B cell (primary cell): ENCODE measurements at regions not wholly inside any gene's neighbourhood (a gene's known extent, or its start where the extent isn't known, plus 50 kb on each side); places are given as distances from the start of the nearest gene placed in this dataset.

ENCODE experiments used
- ATAC-seq: fragments of 200-7000 bp; cut with Tn5 transposase; one replicate; pipeline ENCODE4 v1.10.0; 2021; ENCODE audit warnings: low read depth, mild to moderate bottlenecking, moderate number of reproducible peaks, moderate library complexity
- CTCF ChIA-PET: fragments of 350-600 bp; sonication (Branson Sonifier 250); formaldehyde crosslinking; loops from one replicate; lab custom pipeline; 2021; ENCODE audit warnings: antibody characterized with exemption, inconsistent platforms; lab: Charles Lee
- POLR2A ChIA-PET: fragments of 350-600 bp; sonication (Branson Sonifier 250); formaldehyde crosslinking; loops from one replicate; lab custom pipeline; 2021; ENCODE audit warnings: antibody characterized with exemption; lab: Charles Lee
- DNase-seq: peaks from one replicate; pipeline ENCODE4 v3.0.0; 2013
- H2AFZ ChIP-seq: 2 replicates; pipeline ENCODE4 v1.6.1; 2012; ENCODE audit warnings: mild to moderate bottlenecking, low read depth, low read length; ENCODE audit not compliant: insufficient read depth, poor library complexity, severe bottlenecking
- H3K27ac ChIP-seq, 2 donors: 1 replicate in 1 of 2; 2 replicates in 1 of 2; pipeline ENCODE4 v1.5.1; 2012 to 2013; ENCODE audit warnings: low read length in 2 of 2, mild to moderate bottlenecking in 2 of 2, moderate library complexity in 1 of 2
- H3K27me3 ChIP-seq, 4 experiments: fragments of 200-600 bp in 1 of 4; sonication (generic) in 1 of 4; replicated peaks in 1 of 4; 1 replicate in 2 of 4; 2 replicates in 2 of 4; pipeline versions ENCODE4 v1.6.1 to v1.7.0; 2013 to 2016; ENCODE audit warnings: low read length in 3 of 4, mild to moderate bottlenecking in 2 of 4, mixed read lengths in 1 of 4, moderate library complexity in 1 of 4; ENCODE audit not compliant: insufficient read depth in 4 of 4, control insufficient read depth in 3 of 4; ENCODE audit errors: control extremely low read depth in 1 of 4
- H3K36me3 ChIP-seq, 2 experiments: replicated peaks in 1 of 2; 1 replicate in 1 of 2; 2 replicates in 1 of 2; pipeline versions ENCODE4 v1.6.1 to v1.7.1; 2013; ENCODE audit warnings: low read length in 1 of 2; ENCODE audit not compliant: insufficient read depth in 2 of 2, control insufficient read depth in 1 of 2; ENCODE audit errors: control extremely low read depth in 1 of 2, extremely low read depth in 1 of 2
- H3K4me1 ChIP-seq, 2 donors: fragments of 200-600 bp in 1 of 2; sonication (generic) in 1 of 2; 1 replicate in 1 of 2; 2 replicates in 1 of 2; pipeline versions ENCODE4 v1.5.1 to v1.6.1; 2013 to 2017; ENCODE audit warnings: low read length in 2 of 2; ENCODE audit not compliant: control insufficient read depth in 2 of 2, insufficient read depth in 2 of 2
- H3K4me2 ChIP-seq: replicated peaks from 2 replicates; pipeline ENCODE3; 2012; ENCODE audit warnings: mild to moderate bottlenecking, low read depth, low read length; ENCODE audit not compliant: poor library complexity, severe bottlenecking
- H3K4me3 ChIP-seq, 5 experiments: fragments of 200-600 bp in 1 of 5; sonication (generic) in 1 of 5; 1 replicate in 3 of 5; 2 replicates in 2 of 5; pipeline versions ENCODE4 v1.5.1 to v1.7.0; 2011 to 2016; ENCODE audit warnings: low read length in 4 of 5, mild to moderate bottlenecking in 4 of 5, low read depth in 2 of 5, control low read depth in 1 of 5, moderate library complexity in 1 of 5; ENCODE audit not compliant: insufficient read depth in 1 of 5; ENCODE audit errors: control extremely low read depth in 1 of 5, extremely low read depth in 1 of 5
- H3K79me2 ChIP-seq: fragments of 200-600 bp; sonication (generic); one replicate; pipeline ENCODE4 v1.6.0; 2016; ENCODE audit warnings: low read length; ENCODE audit not compliant: control insufficient read depth, insufficient read depth
- H3K9ac ChIP-seq: fragments of 200-600 bp; sonication (generic); 2 replicates; pipeline ENCODE4 v1.6.1; 2017; ENCODE audit warnings: mild to moderate bottlenecking, low read length, moderate library complexity
- H3K9me3 ChIP-seq, 3 donors: one replicate each; pipeline versions ENCODE4 v1.6.1 to v1.7.1; 2013; ENCODE audit warnings: low read length in 2 of 3; ENCODE audit not compliant: control insufficient read depth in 2 of 3, insufficient read depth in 1 of 3; ENCODE audit errors: control extremely low read depth in 1 of 3
- H4K20me1 ChIP-seq: 2 replicates; pipeline ENCODE4 v1.6.0; 2012; ENCODE audit warnings: mild to moderate bottlenecking, low read length; ENCODE audit not compliant: insufficient read depth, control insufficient read depth, poor library complexity, severe bottlenecking
- H3K27ac Mint-ChIP-seq: one replicate; pipeline ENCODE4 v1.8.0; 2021; ENCODE audit warnings: mixed read lengths
- H3K27me3 Mint-ChIP-seq: one replicate; pipeline ENCODE4 v1.8.0; 2021; ENCODE audit warnings: mixed read lengths
- H3K4me1 Mint-ChIP-seq: one replicate; pipeline ENCODE4 v1.8.0; 2021; ENCODE audit warnings: mixed read lengths
- H3K4me3 Mint-ChIP-seq: one replicate; pipeline ENCODE4 v1.8.0; 2021; ENCODE audit warnings: mixed read lengths
- H3K9me3 Mint-ChIP-seq: one replicate; pipeline ENCODE4 v1.8.0; 2022; ENCODE audit warnings: mixed read lengths; ENCODE audit not compliant: insufficient read depth
- EZH2 ChIP-seq: IDR thresholded peaks from 2 replicates; pipeline ENCODE4 v1.6.1; 2012; ENCODE audit warnings: borderline replicate concordance, low read depth, mild to moderate bottlenecking, moderate library complexity, low read length; ENCODE audit not compliant: insufficient read depth, poor library complexity, severe bottlenecking
- WGBS: methylation state at CpG from one replicate; pipeline ENCODE4 v1.1.5; 2013; ENCODE audit warnings: missing lambda C conversion rate; ENCODE audit not compliant: insufficient coverage; 5-methylcytosine and 5-hydroxymethylcytosine counted together
- intact Hi-C: fragments of 100-400 bp; cut with micrococcal nuclease; formaldehyde crosslinking; loops from one replicate; pipeline ENCODE4 v1.10.0; 2022
- TF ChIP-seq, protein P1 (sequence below): fragments of 200-600 bp; IDR thresholded peaks from one replicate; pipeline ENCODE4 v1.8.0; 2022; ENCODE audit warnings: antibody characterized with exemption, mild to moderate bottlenecking

DNA sequence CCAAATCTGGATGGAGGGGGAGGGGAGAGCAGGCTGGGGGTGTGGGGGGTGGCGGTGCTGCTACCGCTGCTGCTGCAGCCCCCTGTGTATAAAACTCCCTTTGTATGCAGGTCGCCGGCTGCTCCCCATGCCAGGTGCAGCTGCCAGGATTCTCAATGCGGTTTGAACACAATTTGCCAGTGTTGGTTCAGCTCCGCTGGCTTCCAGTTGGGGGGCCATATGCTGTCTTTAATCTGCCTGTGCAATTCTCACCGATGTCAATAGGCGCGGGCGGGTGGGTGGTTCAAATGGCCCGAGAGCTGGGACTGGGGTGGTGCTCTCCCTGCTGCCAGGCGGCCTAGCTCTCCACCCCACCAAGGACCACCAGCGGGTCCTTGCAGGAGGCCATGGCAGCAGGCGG, 257.6 kb downstream of the BCOR start:
- Histone ChIP-seq H2AFZ (no peak overlapping the region), H3K4me1 (no peaks in the 10 kb centered on the region), H3K79me2 (no peaks in the 10 kb centered on the region), H3K27me3 (peaks cover 0 to 9% (median 0%) of the 10 kb centered on the region in 4 experiments), H3K36me3 (no peaks in the 10 kb centered on the region), H3K27ac (no peak overlapping the region), H3K9ac (no peak overlapping the region), H3K4me3 (no peak overlapping the region), H3K9me3 (no peaks in the 10 kb centered on the region), H3K4me2 (no peak overlapping the region), H4K20me1 (no peaks in the 10 kb centered on the region)
- TF ChIP-seq EZH2: no peak
- TF ChIP-seq, protein P1, sequence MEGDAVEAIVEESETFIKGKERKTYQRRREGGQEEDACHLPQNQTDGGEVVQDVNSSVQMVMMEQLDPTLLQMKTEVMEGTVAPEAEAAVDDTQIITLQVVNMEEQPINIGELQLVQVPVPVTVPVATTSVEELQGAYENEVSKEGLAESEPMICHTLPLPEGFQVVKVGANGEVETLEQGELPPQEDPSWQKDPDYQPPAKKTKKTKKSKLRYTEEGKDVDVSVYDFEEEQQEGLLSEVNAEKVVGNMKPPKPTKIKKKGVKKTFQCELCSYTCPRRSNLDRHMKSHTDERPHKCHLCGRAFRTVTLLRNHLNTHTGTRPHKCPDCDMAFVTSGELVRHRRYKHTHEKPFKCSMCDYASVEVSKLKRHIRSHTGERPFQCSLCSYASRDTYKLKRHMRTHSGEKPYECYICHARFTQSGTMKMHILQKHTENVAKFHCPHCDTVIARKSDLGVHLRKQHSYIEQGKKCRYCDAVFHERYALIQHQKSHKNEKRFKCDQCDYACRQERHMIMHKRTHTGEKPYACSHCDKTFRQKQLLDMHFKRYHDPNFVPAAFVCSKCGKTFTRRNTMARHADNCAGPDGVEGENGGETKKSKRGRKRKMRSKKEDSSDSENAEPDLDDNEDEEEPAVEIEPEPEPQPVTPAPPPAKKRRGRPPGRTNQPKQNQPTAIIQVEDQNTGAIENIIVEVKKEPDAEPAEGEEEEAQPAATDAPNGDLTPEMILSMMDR: no peak
- ChIA-PET POLR2A (no interaction called here), CTCF (interaction anchor here (0.6 kb wide), 1 partner anchor 49 kb away, joined by 3 read pairs; no protein-coding TSS in a partner anchor)
- H3K4me3 Mint-ChIP-seq: no peak overlapping the region
- H3K9me3 Mint-ChIP-seq: no peaks in the 10 kb centered on the region
- H3K27ac Mint-ChIP-seq: no peak overlapping the region
- H3K4me1 Mint-ChIP-seq: no peaks in the 10 kb centered on the region
- intact Hi-C loops: no loop called here
- peaks cover 27% of the 10 kb centered on the region for H3K27me3 Mint-ChIP-seq
- WGBS: 100% methylated on average over 8 of the region's 14 CpGs
- ATAC-seq (no peak), DNase-seq (no peak)

- ChIA-PET POLR2A (no interaction called here), CTCF (no interaction called here)
- no peaks in the 10 kb centered on the region for H3K36me3 ChIP-seq
- intact Hi-C loops: no loop called here
- Mint-ChIP-seq H3K4me3 (no peak overlapping the region), H3K27me3 (peaks cover 24% of the 10 kb centered on the region), H3K4me1 (no peaks in the 10 kb centered on the region), H3K9me3 (no peaks in the 10 kb centered on the region), H3K27ac (peak overlapping the region; percentile 41)
- no peak for DNase-seq
- ATAC-seq: no peak
- H3K4me1 ChIP-seq: no peaks in the 10 kb centered on the region
- peaks cover 0 to 7% (median 0%) of the 10 kb centered on the region in 4 experiments for H3K27me3 ChIP-seq
- H3K4me3 ChIP-seq: no peak overlapping the region
- no peak overlapping the region for H3K4me2 ChIP-seq
- H3K9ac ChIP-seq: no peak overlapping the region
- no peaks in the 10 kb centered on the region for H4K20me1 ChIP-seq
- H2AFZ ChIP-seq: no peak overlapping the region
- H3K9me3 ChIP-seq: no peaks in the 10 kb centered on the region
- H3K79me2 ChIP-seq: no peaks in the 10 kb centered on the region
- 100% methylated on average over 7 of the region's 20 CpGs for WGBS
- H3K27ac ChIP-seq: no peak overlapping the region
- TF ChIP-seq, protein P1: no peak
- no peak for TF ChIP-seq EZH2
Observed at GRCh38 chrX:39840581-39841093, 257.1 kb downstream of the BCOR start.
